B cell (primary cell): ENCODE measurements at regions not wholly inside any gene's neighbourhood (a gene's known extent, or its start where the extent isn't known, plus 50 kb on each side); places are given as distances from the start of the nearest gene placed in this dataset.
A peak's percentile ranks its signal among the peaks of the same experiment; 100 is the strongest.

ENCODE experiments used
- ATAC-seq: fragments of 200-7000 bp; cut with Tn5 transposase; one replicate; pipeline ENCODE4 v1.10.0; 2021; ENCODE audit warnings: low read depth, mild to moderate bottlenecking, moderate number of reproducible peaks, moderate library complexity
- CTCF ChIA-PET: fragments of 350-600 bp; sonication (Branson Sonifier 250); formaldehyde crosslinking; loops from one replicate; lab custom pipeline; 2021; ENCODE audit warnings: antibody characterized with exemption, inconsistent platforms; lab: Charles Lee
- POLR2A ChIA-PET: fragments of 350-600 bp; sonication (Branson Sonifier 250); formaldehyde crosslinking; loops from one replicate; lab custom pipeline; 2021; ENCODE audit warnings: antibody characterized with exemption; lab: Charles Lee
- DNase-seq: peaks from one replicate; pipeline ENCODE4 v3.0.0; 2013
- H2AFZ ChIP-seq: 2 replicates; pipeline ENCODE4 v1.6.1; 2012; ENCODE audit warnings: mild to moderate bottlenecking, low read depth, low read length; ENCODE audit not compliant: insufficient read depth, poor library complexity, severe bottlenecking
- H3K27ac ChIP-seq, 2 donors: 1 replicate in 1 of 2; 2 replicates in 1 of 2; pipeline ENCODE4 v1.5.1; 2012 to 2013; ENCODE audit warnings: low read length in 2 of 2, mild to moderate bottlenecking in 2 of 2, moderate library complexity in 1 of 2
- H3K27me3 ChIP-seq, 4 experiments: fragments of 200-600 bp in 1 of 4; sonication (generic) in 1 of 4; replicated peaks in 1 of 4; 1 replicate in 2 of 4; 2 replicates in 2 of 4; pipeline versions ENCODE4 v1.6.1 to v1.7.0; 2013 to 2016; ENCODE audit warnings: low read length in 3 of 4, mild to moderate bottlenecking in 2 of 4, mixed read lengths in 1 of 4, moderate library complexity in 1 of 4; ENCODE audit not compliant: insufficient read depth in 4 of 4, control insufficient read depth in 3 of 4; ENCODE audit errors: control extremely low read depth in 1 of 4
- H3K36me3 ChIP-seq, 2 experiments: replicated peaks in 1 of 2; 1 replicate in 1 of 2; 2 replicates in 1 of 2; pipeline versions ENCODE4 v1.6.1 to v1.7.1; 2013; ENCODE audit warnings: low read length in 1 of 2; ENCODE audit not compliant: insufficient read depth in 2 of 2, control insufficient read depth in 1 of 2; ENCODE audit errors: control extremely low read depth in 1 of 2, extremely low read depth in 1 of 2
- H3K4me1 ChIP-seq, 2 donors: fragments of 200-600 bp in 1 of 2; sonication (generic) in 1 of 2; 1 replicate in 1 of 2; 2 replicates in 1 of 2; pipeline versions ENCODE4 v1.5.1 to v1.6.1; 2013 to 2017; ENCODE audit warnings: low read length in 2 of 2; ENCODE audit not compliant: control insufficient read depth in 2 of 2, insufficient read depth in 2 of 2
- H3K4me2 ChIP-seq: replicated peaks from 2 replicates; pipeline ENCODE3; 2012; ENCODE audit warnings: mild to moderate bottlenecking, low read depth, low read length; ENCODE audit not compliant: poor library complexity, severe bottlenecking
- H3K4me3 ChIP-seq, 5 experiments: fragments of 200-600 bp in 1 of 5; sonication (generic) in 1 of 5; 1 replicate in 3 of 5; 2 replicates in 2 of 5; pipeline versions ENCODE4 v1.5.1 to v1.7.0; 2011 to 2016; ENCODE audit warnings: low read length in 4 of 5, mild to moderate bottlenecking in 4 of 5, low read depth in 2 of 5, control low read depth in 1 of 5, moderate library complexity in 1 of 5; ENCODE audit not compliant: insufficient read depth in 1 of 5; ENCODE audit errors: control extremely low read depth in 1 of 5, extremely low read depth in 1 of 5
- H3K79me2 ChIP-seq: fragments of 200-600 bp; sonication (generic); one replicate; pipeline ENCODE4 v1.6.0; 2016; ENCODE audit warnings: low read length; ENCODE audit not compliant: control insufficient read depth, insufficient read depth
- H3K9ac ChIP-seq: fragments of 200-600 bp; sonication (generic); 2 replicates; pipeline ENCODE4 v1.6.1; 2017; ENCODE audit warnings: mild to moderate bottlenecking, low read length, moderate library complexity
- H3K9me3 ChIP-seq, 3 donors: one replicate each; pipeline versions ENCODE4 v1.6.1 to v1.7.1; 2013; ENCODE audit warnings: low read length in 2 of 3; ENCODE audit not compliant: control insufficient read depth in 2 of 3, insufficient read depth in 1 of 3; ENCODE audit errors: control extremely low read depth in 1 of 3
- H4K20me1 ChIP-seq: 2 replicates; pipeline ENCODE4 v1.6.0; 2012; ENCODE audit warnings: mild to moderate bottlenecking, low read length; ENCODE audit not compliant: insufficient read depth, control insufficient read depth, poor library complexity, severe bottlenecking
- H3K27ac Mint-ChIP-seq: one replicate; pipeline ENCODE4 v1.8.0; 2021; ENCODE audit warnings: mixed read lengths
- H3K27me3 Mint-ChIP-seq: one replicate; pipeline ENCODE4 v1.8.0; 2021; ENCODE audit warnings: mixed read lengths
- H3K4me1 Mint-ChIP-seq: one replicate; pipeline ENCODE4 v1.8.0; 2021; ENCODE audit warnings: mixed read lengths
- H3K4me3 Mint-ChIP-seq: one replicate; pipeline ENCODE4 v1.8.0; 2021; ENCODE audit warnings: mixed read lengths
- H3K9me3 Mint-ChIP-seq: one replicate; pipeline ENCODE4 v1.8.0; 2022; ENCODE audit warnings: mixed read lengths; ENCODE audit not compliant: insufficient read depth
- CTCF ChIP-seq: fragments of 200-600 bp; IDR thresholded peaks from one replicate; pipeline ENCODE4 v1.8.0; 2022; ENCODE audit warnings: antibody characterized with exemption, mild to moderate bottlenecking
- EZH2 ChIP-seq: IDR thresholded peaks from 2 replicates; pipeline ENCODE4 v1.6.1; 2012; ENCODE audit warnings: borderline replicate concordance, low read depth, mild to moderate bottlenecking, moderate library complexity, low read length; ENCODE audit not compliant: insufficient read depth, poor library complexity, severe bottlenecking
- WGBS: methylation state at CpG from one replicate; pipeline ENCODE4 v1.1.5; 2013; ENCODE audit warnings: missing lambda C conversion rate; ENCODE audit not compliant: insufficient coverage; 5-methylcytosine and 5-hydroxymethylcytosine counted together
- intact Hi-C: fragments of 100-400 bp; cut with micrococcal nuclease; formaldehyde crosslinking; loops from one replicate; pipeline ENCODE4 v1.10.0; 2022

GRCh38 chr3:25897019-25897418, 107.1 kb downstream of the OXSM start:
- H3K9me3 ChIP-seq: no peaks in the 10 kb centered on the region
- 92% methylated on average over 5 of the region's 6 CpGs for WGBS
- no peaks in the 10 kb centered on the region for H3K27me3 ChIP-seq
- H3K27ac Mint-ChIP-seq: no peak overlapping the region
- POLR2A ChIA-PET: no interaction called here
- CTCF ChIA-PET: no interaction called here
- no peak overlapping the region for H3K4me2 ChIP-seq
- no peak for TF ChIP-seq EZH2
- peak; percentile 18 for TF ChIP-seq CTCF
- H3K4me3 Mint-ChIP-seq: no peak overlapping the region
- H3K9ac ChIP-seq: no peak overlapping the region
- H3K79me2 ChIP-seq: no peaks in the 10 kb centered on the region
- no peak overlapping the region for H3K4me3 ChIP-seq
- H3K9me3 Mint-ChIP-seq: no peaks in the 10 kb centered on the region
- no peaks in the 10 kb centered on the region for H4K20me1 ChIP-seq
- no peaks in the 10 kb centered on the region for H3K4me1 Mint-ChIP-seq
- ATAC-seq: no peak
- intact Hi-C loops: no loop called here
- DNase-seq: no peak
- H2AFZ ChIP-seq: no peak overlapping the region
- no peaks in the 10 kb centered on the region for H3K4me1 ChIP-seq
- H3K27me3 Mint-ChIP-seq: no peaks in the 10 kb centered on the region
- no peaks in the 10 kb centered on the region for H3K36me3 ChIP-seq
- no peak overlapping the region for H3K27ac ChIP-seq

GRCh38 chr3:25899352-25900101, 109.6 kb downstream of the OXSM start:
- H3K27me3 ChIP-seq: no peaks in the 10 kb centered on the region
- intact Hi-C loops: no loop called here
- H3K27ac ChIP-seq: no peak overlapping the region
- no peaks in the 10 kb centered on the region for H3K9me3 Mint-ChIP-seq
- no peaks in the 10 kb centered on the region for H3K9me3 ChIP-seq
- POLR2A ChIA-PET: no interaction called here
- H3K27ac Mint-ChIP-seq: no peak overlapping the region
- H3K9ac ChIP-seq: no peak overlapping the region
- peaks cover 5% of the 10 kb centered on the region for H3K27me3 Mint-ChIP-seq
- no peak overlapping the region for H2AFZ ChIP-seq
- CTCF ChIA-PET: interaction anchor here (0.6 to 1.0 kb wide), 2 partner anchors 12 to 252 kb away, joined by 3 read pairs; no protein-coding TSS in a partner anchor
- 100% methylated on average over 1 of the region's 2 CpGs for WGBS
- no peaks in the 10 kb centered on the region for H3K4me1 ChIP-seq
- no peaks in the 10 kb centered on the region for H3K79me2 ChIP-seq
- no peaks in the 10 kb centered on the region for H4K20me1 ChIP-seq
- no peaks in the 10 kb centered on the region for H3K4me1 Mint-ChIP-seq
- no peak overlapping the region for H3K4me3 Mint-ChIP-seq
- no peak overlapping the region for H3K4me2 ChIP-seq
- no peak overlapping the region for H3K4me3 ChIP-seq
- no peak for ATAC-seq
- TF ChIP-seq EZH2: no peak
- no peak for DNase-seq
- no peaks in the 10 kb centered on the region for H3K36me3 ChIP-seq
